22Rv1 (cell line): ENCODE measurements at regions not wholly inside any gene's neighbourhood (a gene's known extent, or its start where the extent isn't known, plus 50 kb on each side); places are given as distances from the start of the nearest gene placed in this dataset.
A peak's percentile ranks its signal among the peaks of the same experiment; 100 is the strongest.

Source experiments
- H3K27ac ChIP-seq: fragments of 450-650 bp; 2 replicates; pipeline ENCODE4 v1.5.1; 2017
- CTCF ChIP-seq: fragments of 450-650 bp; IDR thresholded peaks from 2 replicates; pipeline ENCODE4 v1.5.1; 2017; ENCODE audit warnings: mild to moderate bottlenecking
- ZFX ChIP-seq: fragments of 450-650 bp; IDR thresholded peaks from 2 replicates; pipeline ENCODE4 v1.6.1; 2017; ENCODE audit warnings: antibody characterized with exemption, borderline replicate concordance

GRCh38 chr15:38972831-38973230 lies 408.2 kb upstream of the RASGRP1 start:
- no peak overlapping the region for H3K27ac ChIP-seq
- TF ChIP-seq ZFX: no peak
- no peak for TF ChIP-seq CTCF

- no peak for TF ChIP-seq ZFX
- no peak for TF ChIP-seq CTCF
- no peak overlapping the region for H3K27ac ChIP-seq
These were observed 410.8 kb upstream of the RASGRP1 start for GRCh38 chr15:38975282-38975990.

GRCh38 chr15:38991126-38991525 lies 426.5 kb upstream of the RASGRP1 start:
- TF ChIP-seq CTCF (peak; percentile 62), ZFX (no peak)
- H3K27ac ChIP-seq: no peak overlapping the region

- no peak for TF ChIP-seq ZFX
- no peak for TF ChIP-seq CTCF
- no peak overlapping the region for H3K27ac ChIP-seq
These were observed 427.1 kb upstream of the RASGRP1 start for GRCh38 chr15:38991701-38992100.

- H3K27ac ChIP-seq: no peak overlapping the region
- TF ChIP-seq ZFX (no peak), CTCF (no peak)
These were observed 427.9 kb upstream of the RASGRP1 start for GRCh38 chr15:38992506-38992905.

GRCh38 chr15:38992930-38993329 lies 428.3 kb upstream of the RASGRP1 start:
- TF ChIP-seq ZFX (no peak), CTCF (no peak)

GRCh38 chr15:38994310-38994709 lies 429.7 kb upstream of the RASGRP1 start:
- no peak overlapping the region for H3K27ac ChIP-seq
- no peak for TF ChIP-seq ZFX
- TF ChIP-seq CTCF: no peak

More at GRCh38 chr15:38992930-38993329, 428.3 kb upstream of the RASGRP1 start:
- no peak overlapping the region for H3K27ac ChIP-seq
